HAP-1 (cell line): ENCODE measurements at regions not wholly inside any gene's neighbourhood (a gene's known extent, or its start where the extent isn't known, plus 50 kb on each side); places are given as distances from the start of the nearest gene placed in this dataset.

ENCODE experiments used
- DNase-seq, 2 experiments: peaks; one replicate each; pipeline ENCODE4 v3.0.0-alpha.2; 2016 to 2020; ENCODE audit warnings: low spot score in 2 of 2
- H3K27me3 ChIP-seq: fragments of 250-450 bp; sonication (Bioruptor Pico); 2 replicates; pipeline ENCODE4 v1.5.1; 2020; ENCODE audit warnings: low read depth, mild to moderate bottlenecking, moderate library complexity
- H3K36me3 ChIP-seq: fragments of 250-450 bp; sonication (Bioruptor Pico); replicated peaks from 2 replicates; pipeline ENCODE4 v1.5.1; 2020; ENCODE audit warnings: mild to moderate bottlenecking
- H3K4me1 ChIP-seq: fragments of 250-450 bp; sonication (Bioruptor Pico); 2 replicates; pipeline ENCODE4 v1.5.1; 2020; ENCODE audit warnings: mild to moderate bottlenecking
- H3K4me3 ChIP-seq: fragments of 250-450 bp; sonication (Bioruptor Pico); 2 replicates; pipeline ENCODE4 v1.5.1; 2020; ENCODE audit warnings: mild to moderate bottlenecking, moderate library complexity
- H3K9me3 ChIP-seq: fragments of 250-450 bp; sonication (Bioruptor Pico); 2 replicates; pipeline ENCODE4 v1.5.1; 2020; ENCODE audit warnings: mild to moderate bottlenecking, moderate library complexity
- in situ Hi-C: fragments of 300-500 bp; cut with MboI; formaldehyde crosslinking; loops from 3 replicates; pipeline ENCODE4 v1.14.3; 2020; ENCODE audit warnings: low sequenced_read_pairs, inconsistent platforms, mixed read lengths

GRCh38 chr11:116104498-116105174, 600.4 kb upstream of the CADM1 start:
- in situ Hi-C loops, result no loop called here
- Histone ChIP-seq H3K36me3 (no peaks in the 10 kb centered on the region), H3K9me3 (no peaks in the 10 kb centered on the region), H3K4me3 (no peak overlapping the region), H3K27me3 (no peaks in the 10 kb centered on the region), H3K4me1 (no peaks in the 10 kb centered on the region)
- no peak for DNase-seq

GRCh38 chr11:116101902-116102301, 597.7 kb upstream of the CADM1 start:
- H3K9me3 ChIP-seq, result no peaks in the 10 kb centered on the region
- no peak overlapping the region for H3K4me3 ChIP-seq
- H3K4me1 ChIP-seq, result no peaks in the 10 kb centered on the region
- no peak for DNase-seq
- H3K36me3 ChIP-seq, result no peaks in the 10 kb centered on the region
- H3K27me3 ChIP-seq, result no peaks in the 10 kb centered on the region
- in situ Hi-C loops, result no loop called here

GRCh38 chr11:116100016-116100415, 595.8 kb upstream of the CADM1 start:
- H3K9me3 ChIP-seq, result no peaks in the 10 kb centered on the region

GRCh38 chr11:116099541-116099940, 595.3 kb upstream of the CADM1 start:
- no peak for DNase-seq
- Histone ChIP-seq H3K4me1 (no peaks in the 10 kb centered on the region), H3K4me3 (no peak overlapping the region), H3K36me3 (no peaks in the 10 kb centered on the region), H3K27me3 (no peaks in the 10 kb centered on the region), H3K9me3 (no peaks in the 10 kb centered on the region)
- in situ Hi-C loops, result no loop called here

More at GRCh38 chr11:116100016-116100415, 595.8 kb upstream of the CADM1 start:
- DNase-seq, result no peak
- H3K27me3 ChIP-seq, result no peaks in the 10 kb centered on the region
- no peaks in the 10 kb centered on the region for H3K4me1 ChIP-seq
- H3K4me3 ChIP-seq, result no peak overlapping the region
- H3K36me3 ChIP-seq, result no peaks in the 10 kb centered on the region
- in situ Hi-C loops, result no loop called here

- Histone ChIP-seq H3K9me3 (no peaks in the 10 kb centered on the region), H3K36me3 (no peaks in the 10 kb centered on the region), H3K4me3 (no peak overlapping the region), H3K27me3 (no peaks in the 10 kb centered on the region), H3K4me1 (no peaks in the 10 kb centered on the region)
- in situ Hi-C loops, result no loop called here
- no peak for DNase-seq
Measured at GRCh38 chr11:116096272-116096995, 592.2 kb upstream of the CADM1 start.

GRCh38 chr11:116093481-116094270, 589.5 kb upstream of the CADM1 start:
- in situ Hi-C loops, result no loop called here

GRCh38 chr11:116093065-116093464, 588.9 kb upstream of the CADM1 start:
- H3K4me3 ChIP-seq, result no peak overlapping the region
- no peaks in the 10 kb centered on the region for H3K36me3 ChIP-seq
- no peak for DNase-seq
- no peaks in the 10 kb centered on the region for H3K4me1 ChIP-seq
- H3K27me3 ChIP-seq, result no peaks in the 10 kb centered on the region
- no peaks in the 10 kb centered on the region for H3K9me3 ChIP-seq
- in situ Hi-C loops, result no loop called here

More at GRCh38 chr11:116093481-116094270, 589.5 kb upstream of the CADM1 start:
- Histone ChIP-seq H3K9me3 (no peaks in the 10 kb centered on the region), H3K4me3 (no peak overlapping the region), H3K4me1 (no peaks in the 10 kb centered on the region), H3K36me3 (no peaks in the 10 kb centered on the region), H3K27me3 (no peaks in the 10 kb centered on the region)
- no peak for DNase-seq

GRCh38 chr11:116086426-116086825, 582.2 kb upstream of the CADM1 start:
- Histone ChIP-seq H3K36me3 (no peaks in the 10 kb centered on the region), H3K27me3 (no peaks in the 10 kb centered on the region), H3K9me3 (no peaks in the 10 kb centered on the region), H3K4me1 (no peaks in the 10 kb centered on the region), H3K4me3 (no peak overlapping the region)
- in situ Hi-C loops, result no loop called here
- DNase-seq, result no peak

- in situ Hi-C loops, result no loop called here
Measured at GRCh38 chr11:116085031-116085635, 580.9 kb upstream of the CADM1 start.

GRCh38 chr11:116084511-116084910, 580.3 kb upstream of the CADM1 start:
- Histone ChIP-seq H3K36me3 (no peaks in the 10 kb centered on the region), H3K4me1 (no peaks in the 10 kb centered on the region), H3K4me3 (no peak overlapping the region), H3K9me3 (no peaks in the 10 kb centered on the region), H3K27me3 (no peaks in the 10 kb centered on the region)
- in situ Hi-C loops, result no loop called here
- no peak for DNase-seq

More at GRCh38 chr11:116085031-116085635, 580.9 kb upstream of the CADM1 start:
- H3K27me3 ChIP-seq, result no peaks in the 10 kb centered on the region
- H3K4me3 ChIP-seq, result no peak overlapping the region
- no peak for DNase-seq
- H3K9me3 ChIP-seq, result no peaks in the 10 kb centered on the region
- H3K36me3 ChIP-seq, result no peaks in the 10 kb centered on the region
- no peaks in the 10 kb centered on the region for H3K4me1 ChIP-seq

- in situ Hi-C loops, result no loop called here
- no peak for DNase-seq
- H3K4me3 ChIP-seq, result no peak overlapping the region
- H3K27me3 ChIP-seq, result no peaks in the 10 kb centered on the region
- H3K9me3 ChIP-seq, result no peaks in the 10 kb centered on the region
- H3K36me3 ChIP-seq, result no peaks in the 10 kb centered on the region
- no peaks in the 10 kb centered on the region for H3K4me1 ChIP-seq
Measured at GRCh38 chr11:116082256-116082655, 578.0 kb upstream of the CADM1 start.

- Histone ChIP-seq H3K9me3 (no peaks in the 10 kb centered on the region), H3K4me3 (no peak overlapping the region), H3K36me3 (no peaks in the 10 kb centered on the region), H3K27me3 (no peaks in the 10 kb centered on the region), H3K4me1 (no peaks in the 10 kb centered on the region)
- in situ Hi-C loops, result no loop called here
- no peak for DNase-seq
Measured at GRCh38 chr11:116079580-116079979, 575.4 kb upstream of the CADM1 start.

GRCh38 chr11:116078101-116078591, 573.9 kb upstream of the CADM1 start:
- H3K9me3 ChIP-seq, result no peaks in the 10 kb centered on the region
- no peaks in the 10 kb centered on the region for H3K4me1 ChIP-seq
- no peak overlapping the region for H3K4me3 ChIP-seq
- H3K27me3 ChIP-seq, result no peaks in the 10 kb centered on the region
- in situ Hi-C loops, result no loop called here
- no peaks in the 10 kb centered on the region for H3K36me3 ChIP-seq
- no peak for DNase-seq
